ENCODE measurements at regions not wholly inside any gene's neighbourhood (a gene's known extent, or its start where the extent isn't known, plus 50 kb on each side); places are given as distances from the start of the nearest gene placed in this dataset.

- DNase-seq (ENCODE audit: low read depth in 2 of 2), result peak in 1 of 2 donors; percentile 19
Measured at GRCh38 chrX:42946544-42947194, 168.7 kb upstream of the PPP1R2C start.

- peak; percentile 44 to 54 for DNase-seq (ENCODE audit: low read depth in 2 of 2)
Measured at GRCh38 chrX:42948723-42949657, 171.0 kb upstream of the PPP1R2C start.

- no peak for DNase-seq (ENCODE audit: low read depth in 2 of 2)
Measured at GRCh38 chrX:42951747-42952146, 173.8 kb upstream of the PPP1R2C start.

- no peak for DNase-seq (ENCODE audit: low read depth in 2 of 2)
Measured at GRCh38 chrX:42952621-42953020, 174.7 kb upstream of the PPP1R2C start.

- no peak for DNase-seq (ENCODE audit: low read depth in 2 of 2)
Measured at GRCh38 chrX:42954880-42955279, 176.9 kb upstream of the PPP1R2C start.

- no peak for DNase-seq (ENCODE audit: low read depth in 2 of 2)
Measured at GRCh38 chrX:42955349-42955748, 177.4 kb upstream of the PPP1R2C start.

GRCh38 chrX:42967681-42968300, 189.8 kb upstream of the PPP1R2C start:
- DNase-seq (ENCODE audit: low read depth in 2 of 2), result no peak

- DNase-seq (ENCODE audit: low read depth in 2 of 2), result no peak
Measured at GRCh38 chrX:42973321-42973720, 195.4 kb upstream of the PPP1R2C start.

- no peak for DNase-seq (ENCODE audit: low read depth in 2 of 2)
Measured at GRCh38 chrX:42975906-42976305, 197.9 kb upstream of the PPP1R2C start.

- no peak for DNase-seq (ENCODE audit: low read depth in 2 of 2)
Measured at GRCh38 chrX:42976746-42977366, 198.9 kb upstream of the PPP1R2C start.

- no peak for DNase-seq (ENCODE audit: low read depth in 2 of 2)
Measured at GRCh38 chrX:42978655-42979379, 200.9 kb upstream of the PPP1R2C start.

- no peak for DNase-seq (ENCODE audit: low read depth in 2 of 2)
Measured at GRCh38 chrX:42988700-42989099, 210.7 kb upstream of the PPP1R2C start.

GRCh38 chrX:42992199-42992943, 214.4 kb upstream of the PPP1R2C start:
- no peak for DNase-seq (ENCODE audit: low read depth in 2 of 2)

GRCh38 chrX:42996861-42997260, 218.9 kb upstream of the PPP1R2C start:
- no peak for DNase-seq (ENCODE audit: low read depth in 2 of 2)

- no peak for DNase-seq (ENCODE audit: low read depth in 2 of 2)
Measured at GRCh38 chrX:43000121-43000520, 222.2 kb upstream of the PPP1R2C start.

GRCh38 chrX:43002526-43003203, 224.7 kb upstream of the PPP1R2C start:
- no peak for DNase-seq (ENCODE audit: low read depth in 2 of 2)

GRCh38 chrX:43003204-43003565, 225.2 kb upstream of the PPP1R2C start:
- DNase-seq (ENCODE audit: low read depth in 2 of 2), result no peak

- no peak for DNase-seq (ENCODE audit: low read depth in 2 of 2)
Measured at GRCh38 chrX:43003939-43004338, 226.0 kb upstream of the PPP1R2C start.

GRCh38 chrX:43005561-43005960, 227.6 kb upstream of the PPP1R2C start:
- DNase-seq (ENCODE audit: low read depth in 2 of 2), result no peak

GRCh38 chrX:43008356-43008755, 230.4 kb upstream of the PPP1R2C start:
- no peak for DNase-seq (ENCODE audit: low read depth in 2 of 2)
